ENCODE measurements at regions not wholly inside any gene's neighbourhood (a gene's known extent, or its start where the extent isn't known, plus 50 kb on each side); places are given as distances from the start of the nearest gene placed in this dataset.
A peak's percentile ranks its signal among the peaks of the same experiment; 100 is the strongest.

GRCh38 chr7:25307624-25308023, 79.3 kb upstream of the NPVF start:
- TF ChIP-seq CTCF (conservative IDR thresholded peaks at IDR 0.05; ENCODE audit: low read depth, low read length): no peak
- DNase-seq (ENCODE audit: low read depth): no peak
- no peak overlapping the region for H3K4me3 ChIP-seq (ENCODE audit: low read depth, low read length)

DNA sequence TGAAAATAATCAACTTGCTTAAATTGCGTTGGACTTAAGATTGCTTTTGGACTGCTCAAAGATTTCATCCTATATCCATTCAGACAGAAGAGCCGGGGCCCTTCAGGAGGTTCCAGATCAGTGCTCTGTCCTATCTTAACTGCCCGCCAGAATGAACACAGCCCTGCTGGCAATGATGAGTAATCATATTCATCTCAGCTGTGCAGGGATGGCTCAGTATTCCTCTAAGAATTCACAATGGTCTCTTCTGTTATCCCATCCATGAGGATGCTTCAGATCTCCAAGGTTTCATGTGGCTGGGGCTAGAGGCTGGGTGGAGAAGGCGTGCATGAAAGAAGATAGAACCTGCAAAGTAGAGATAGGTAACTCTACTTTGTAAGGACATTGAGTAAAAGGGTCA, 80.0 kb upstream of the NPVF start:
- no peak for TF ChIP-seq CTCF (conservative IDR thresholded peaks at IDR 0.05; ENCODE audit: low read depth, low read length)
- DNase-seq (ENCODE audit: low read depth): no peak
- H3K4me3 ChIP-seq (ENCODE audit: low read depth, low read length): no peak overlapping the region

GRCh38 chr7:25308906-25309705, 80.8 kb upstream of the NPVF start:
- H3K4me3 ChIP-seq (ENCODE audit: low read depth, low read length): no peak overlapping the region
- no peak for TF ChIP-seq CTCF (conservative IDR thresholded peaks at IDR 0.05; ENCODE audit: low read depth, low read length)
- DNase-seq (ENCODE audit: low read depth): no peak

DNA sequence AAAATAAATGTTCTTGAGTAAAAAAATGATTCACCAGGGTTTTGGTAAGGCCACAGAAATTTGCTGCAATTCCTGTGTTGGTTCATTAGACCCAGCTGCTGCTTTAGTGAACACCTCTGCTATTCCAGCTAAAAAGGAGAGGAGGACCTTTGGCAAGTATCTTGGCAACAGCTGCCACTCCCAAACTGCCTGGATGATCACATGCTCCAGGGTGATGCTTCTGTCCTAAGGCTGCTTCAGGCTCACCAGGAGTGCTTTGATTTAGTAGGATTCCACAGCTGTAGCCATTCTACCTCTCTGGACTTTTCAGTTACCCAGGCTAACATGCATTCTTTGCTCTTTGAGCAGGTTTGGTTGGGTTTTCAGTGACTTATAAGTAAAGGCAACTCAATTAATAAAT, 82.6 kb upstream of the NPVF start:
- no peak overlapping the region for H3K4me3 ChIP-seq (ENCODE audit: low read depth, low read length)
- no peak for TF ChIP-seq CTCF (conservative IDR thresholded peaks at IDR 0.05; ENCODE audit: low read depth, low read length)
- no peak for DNase-seq (ENCODE audit: low read depth)

GRCh38 chr7:25311346-25311745, 83.1 kb upstream of the NPVF start:
- peak; percentile 23 for DNase-seq (ENCODE audit: low read depth)
- TF ChIP-seq CTCF (conservative IDR thresholded peaks at IDR 0.05; ENCODE audit: low read depth, low read length): no peak
- H3K4me3 ChIP-seq (ENCODE audit: low read depth, low read length): no peak overlapping the region

DNA sequence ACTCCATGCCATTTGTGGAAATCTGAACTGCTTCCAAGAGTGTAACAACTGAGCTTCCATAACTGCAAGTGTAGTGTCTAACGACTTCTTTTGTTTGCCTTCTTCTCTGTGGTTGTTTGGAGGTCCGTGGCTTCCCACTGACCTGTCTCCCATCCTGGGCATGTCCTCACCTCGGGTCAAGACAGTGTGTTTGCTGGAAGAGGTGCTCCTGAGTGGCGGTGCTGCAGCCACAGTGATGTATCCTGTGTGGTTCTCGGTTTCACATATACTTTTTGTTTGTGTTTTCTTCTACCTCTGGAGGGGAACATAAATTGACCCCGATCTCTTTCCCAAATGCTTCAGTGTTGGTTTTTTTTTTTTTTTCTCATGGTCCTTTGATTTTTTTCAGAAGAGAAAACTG, 84.7 kb upstream of the NPVF start:
- no peak for DNase-seq (ENCODE audit: low read depth)
- TF ChIP-seq CTCF (conservative IDR thresholded peaks at IDR 0.05; ENCODE audit: low read depth, low read length): no peak
- H3K4me3 ChIP-seq (ENCODE audit: low read depth, low read length): no peak overlapping the region

GRCh38 chr7:25313526-25313925, 85.2 kb upstream of the NPVF start:
- TF ChIP-seq CTCF (conservative IDR thresholded peaks at IDR 0.05; ENCODE audit: low read depth, low read length): no peak
- no peak overlapping the region for H3K4me3 ChIP-seq (ENCODE audit: low read depth, low read length)
- DNase-seq (ENCODE audit: low read depth): no peak
